ENCODE measurements at regions not wholly inside any gene's neighbourhood (a gene's known extent, or its start where the extent isn't known, plus 50 kb on each side); places are given as distances from the start of the nearest gene placed in this dataset.
A peak's percentile ranks its signal among the peaks of the same experiment; 100 is the strongest.
"Not testable (repeated sequence)": the region's sequence is repeated elsewhere in the genome, so short reads cannot be mapped to it uniquely, and the experiment has no call there.

GRCh38 chr13:64540468-64540867 is 2689.7 kb downstream of the PCDH9 start:
- no peak for DNase-seq (ENCODE audit: extremely low read depth in 1 of 11, low read depth in 9 of 11, low spot score in 4 of 11)

GRCh38 chr13:64538711-64539110 is 2691.4 kb downstream of the PCDH9 start:
- no peak for DNase-seq (ENCODE audit: extremely low read depth in 1 of 11, low read depth in 9 of 11, low spot score in 4 of 11)

GRCh38 chr13:64534302-64534701 is 2695.8 kb downstream of the PCDH9 start:
- DNase-seq (ENCODE audit: extremely low read depth in 1 of 11, low read depth in 9 of 11, low spot score in 4 of 11) = no peak

- no peak for DNase-seq (ENCODE audit: extremely low read depth in 1 of 11, low read depth in 9 of 11, low spot score in 4 of 11)
Observed at GRCh38 chr13:64531400-64531799, 2698.7 kb downstream of the PCDH9 start.

- no peak for DNase-seq (ENCODE audit: extremely low read depth in 1 of 11, low read depth in 9 of 11, low spot score in 4 of 11)
Observed at GRCh38 chr13:64529874-64530485, 2700.2 kb downstream of the PCDH9 start.

GRCh38 chr13:64528838-64529237 is 2701.3 kb downstream of the PCDH9 start:
- DNase-seq (ENCODE audit: extremely low read depth in 1 of 11, low read depth in 9 of 11, low spot score in 4 of 11) = no peak

GRCh38 chr13:64527561-64527960 is 2702.6 kb downstream of the PCDH9 start:
- no peak for DNase-seq (ENCODE audit: extremely low read depth in 1 of 11, low read depth in 9 of 11, low spot score in 4 of 11)

GRCh38 chr13:64525687-64526086 is 2704.4 kb downstream of the PCDH9 start:
- no peak for DNase-seq (ENCODE audit: extremely low read depth in 1 of 11, low read depth in 9 of 11, low spot score in 4 of 11)

GRCh38 chr13:64510747-64511146 is 2719.4 kb downstream of the PCDH9 start:
- no peak for DNase-seq (ENCODE audit: extremely low read depth in 1 of 11, low read depth in 9 of 11, low spot score in 4 of 11)

GRCh38 chr13:64506246-64506645 is 2723.9 kb downstream of the PCDH9 start:
- DNase-seq (ENCODE audit: extremely low read depth in 1 of 11, low read depth in 9 of 11, low spot score in 4 of 11) = no peak

GRCh38 chr13:64505336-64505910 is 2724.7 kb downstream of the PCDH9 start:
- DNase-seq (ENCODE audit: extremely low read depth in 1 of 11, low read depth in 9 of 11, low spot score in 4 of 11) = no peak

- DNase-seq (ENCODE audit: extremely low read depth in 1 of 11, low read depth in 9 of 11, low spot score in 4 of 11) = no peak
Observed at GRCh38 chr13:64488731-64489130, 2741.4 kb downstream of the PCDH9 start.

GRCh38 chr13:64482373-64482772 is 2747.8 kb downstream of the PCDH9 start:
- DNase-seq (ENCODE audit: extremely low read depth in 1 of 11, low read depth in 9 of 11, low spot score in 4 of 11) = no peak

GRCh38 chr13:64480672-64481071 is 2749.5 kb downstream of the PCDH9 start:
- no peak for DNase-seq (ENCODE audit: extremely low read depth in 1 of 11, low read depth in 9 of 11, low spot score in 4 of 11)

- DNase-seq (ENCODE audit: extremely low read depth in 1 of 11, low read depth in 9 of 11, low spot score in 4 of 11) = no peak
Observed at GRCh38 chr13:64480211-64480610, 2749.9 kb downstream of the PCDH9 start.

- no peak for DNase-seq (ENCODE audit: extremely low read depth in 1 of 11, low read depth in 9 of 11, low spot score in 4 of 11)
Observed at GRCh38 chr13:64477146-64477545, 2753.0 kb downstream of the PCDH9 start.

- DNase-seq (ENCODE audit: extremely low read depth in 1 of 11, low read depth in 9 of 11, low spot score in 4 of 11) = not testable (repeated sequence)
Observed at GRCh38 chr13:64476041-64476568, 2754.0 kb downstream of the PCDH9 start.

- peak in 5 of 11 donors; percentile 7 to 31 (median 16) for DNase-seq (ENCODE audit: extremely low read depth in 1 of 11, low read depth in 9 of 11, low spot score in 4 of 11)
Observed at GRCh38 chr13:64471916-64472315, 2758.2 kb downstream of the PCDH9 start.

- no peak for DNase-seq (ENCODE audit: extremely low read depth in 1 of 11, low read depth in 9 of 11, low spot score in 4 of 11)
Observed at GRCh38 chr13:64470751-64471150, 2759.4 kb downstream of the PCDH9 start.

GRCh38 chr13:64459778-64460177 is 2770.4 kb downstream of the PCDH9 start:
- DNase-seq (ENCODE audit: extremely low read depth in 1 of 11, low read depth in 9 of 11, low spot score in 4 of 11) = no peak

GRCh38 chr13:64457976-64458375 is 2772.2 kb downstream of the PCDH9 start:
- no peak for DNase-seq (ENCODE audit: extremely low read depth in 1 of 11, low read depth in 9 of 11, low spot score in 4 of 11)

All from renal cortex interstitium (tissue), 11 donors.